Transverse colon (tissue), 4 donors: ENCODE measurements at regions not wholly inside any gene's neighbourhood (a gene's known extent, or its start where the extent isn't known, plus 50 kb on each side); places are given as distances from the start of the nearest gene placed in this dataset.

ENCODE experiments used
- DNase-seq: peaks from one replicate; pipeline ENCODE4 v3.0.0-alpha.2; 2019
- H3K27ac ChIP-seq, 4 donors: fragments of 200-600 bp; sonication (generic); 2 replicates each; pipeline ENCODE4 v1.5.1; 2016 to 2018; ENCODE audit warnings: inconsistent platforms in 4 of 4
- H3K27me3 ChIP-seq: fragments of 200-600 bp; sonication (generic); 2 replicates; pipeline ENCODE4 v1.5.1; 2017; ENCODE audit warnings: inconsistent platforms
- H3K36me3 ChIP-seq, 4 donors: fragments of 200-600 bp; sonication (generic); 2 replicates each; pipeline ENCODE4 v1.5.1; 2017 to 2019; ENCODE audit warnings: inconsistent platforms in 4 of 4
- H3K4me1 ChIP-seq, 4 donors: fragments of 200-600 bp; sonication (generic); 2 replicates each; pipeline ENCODE4 v1.5.1; 2017 to 2020; ENCODE audit warnings: inconsistent platforms in 4 of 4
- H3K4me3 ChIP-seq, 4 donors: fragments of 200-600 bp; sonication (generic); 1 replicate in 1 of 4; 2 replicates in 3 of 4; pipeline versions ENCODE4 v1.5.1 to v1.6.1; 2017 to 2019; ENCODE audit warnings: inconsistent platforms in 4 of 4
- H3K9me3 ChIP-seq, 2 donors: fragments of 200-600 bp; sonication (generic); 2 replicates each; pipeline ENCODE4 v1.5.1; 2017 to 2019; ENCODE audit warnings: inconsistent platforms in 2 of 2
- CTCF ChIP-seq, 5 experiments: fragments of 200-600 bp in 3 of 5; fragments of 450-650 bp in 2 of 5; sonication (generic) in 3 of 5; IDR thresholded peaks; 1 replicate in 2 of 5; 2 replicates in 3 of 5; pipeline ENCODE4 v1.5.1; 2016 to 2017; ENCODE audit warnings: antibody characterized with exemption in 5 of 5, inconsistent platforms in 3 of 5, mild to moderate bottlenecking in 2 of 5, moderate library complexity in 1 of 5
- EP300 ChIP-seq: sonication (generic); formaldehyde crosslinking; IDR thresholded peaks from one replicate; pipeline ENCODE4 v1.6.1; 2017; ENCODE audit warnings: antibody characterized with exemption, low read depth
- POLR2A ChIP-seq: fragments of 450-650 bp; IDR thresholded peaks from one replicate; pipeline ENCODE4 v1.6.1; 2016; ENCODE audit warnings: antibody characterized with exemption, mild to moderate bottlenecking, moderate library complexity
- POLR2AphosphoS5 ChIP-seq, 3 donors: sonication (generic); formaldehyde crosslinking; IDR thresholded peaks; one replicate each; pipeline ENCODE4 v1.6.1; 2016; ENCODE audit warnings: antibody characterized with exemption in 3 of 3
- WGBS, 2 donors: methylation state at CpG; one replicate each; pipeline ENCODE4 v1.1.5; 2018; ENCODE audit warnings: low coverage in 1 of 2; 5-methylcytosine and 5-hydroxymethylcytosine counted together
- in situ Hi-C, 4 donors: fragments of 200-750 bp; cut with MboI; loops; one replicate each; pipeline versions ENCODE4 v1.15.0 to v1.15.1; 2017; ENCODE audit warnings: low sequenced_read_pairs in 3 of 4, low pct_ligation_motif_present in 1 of 4, low pct_unique_long_range_greater_than_20kb in 1 of 4
- intact Hi-C: fragments of 100-400 bp; cut with DNase I; formaldehyde crosslinking; loops from one replicate; pipeline ENCODE4 v1.15.1; 2023; ENCODE audit warnings: low total_unique reads

- Histone ChIP-seq H3K27ac (no peak overlapping the region), H3K36me3 (no peaks in the 10 kb centered on the region), H3K4me1 (peaks cover 0 to 4% (median 0%) of the 10 kb centered on the region in 4 donors), H3K27me3 (no peaks in the 10 kb centered on the region), H3K4me3 (no peak overlapping the region), H3K9me3 (peaks cover 0 to 13% of the 10 kb centered on the region in 2 donors)
- intact Hi-C loops = no loop called here
- in situ Hi-C loops = no loop called here
- TF ChIP-seq CTCF (IDR thresholded peaks at IDR 0.05) (no peak), EP300 (no peak), POLR2A (no peak), POLR2AphosphoS5 (IDR thresholded peaks at IDR 0.05) (no peak)
- 40 to 72% methylated on average over 1 of the region's 1 CpG for WGBS, 2 donors
- DNase-seq = no peak
Measured at GRCh38 chr14:37695866-37696265, 100.4 kb downstream of the TTC6 start.

GRCh38 chr14:37697489-37698121, 102.2 kb downstream of the TTC6 start:
- Histone ChIP-seq H3K9me3 (peaks cover 0 to 13% of the 10 kb centered on the region in 2 donors), H3K27ac (no peak overlapping the region), H3K27me3 (no peaks in the 10 kb centered on the region), H3K36me3 (no peaks in the 10 kb centered on the region), H3K4me3 (no peak overlapping the region), H3K4me1 (peaks cover 0 to 4% (median 0%) of the 10 kb centered on the region in 4 donors)
- intact Hi-C loops = no loop called here
- TF ChIP-seq POLR2AphosphoS5 (IDR thresholded peaks at IDR 0.05) (no peak), CTCF (IDR thresholded peaks at IDR 0.05) (no peak), EP300 (no peak), POLR2A (no peak)
- in situ Hi-C loops = no loop called here
- no peak for DNase-seq

GRCh38 chr14:37698840-37699777, 103.7 kb downstream of the TTC6 start:
- Histone ChIP-seq H3K4me1 (peaks cover 0 to 4% (median 0%) of the 10 kb centered on the region in 4 donors), H3K27me3 (no peaks in the 10 kb centered on the region), H3K4me3 (no peak overlapping the region), H3K36me3 (no peaks in the 10 kb centered on the region), H3K9me3 (peaks cover 0 to 4% of the 10 kb centered on the region in 2 donors), H3K27ac (no peak overlapping the region)
- 87 to 89% methylated on average over 4 of the region's 4 CpGs for WGBS, 2 donors
- intact Hi-C loops = no loop called here
- DNase-seq = no peak
- in situ Hi-C loops = no loop called here
- TF ChIP-seq POLR2AphosphoS5 (IDR thresholded peaks at IDR 0.05) (no peak), POLR2A (no peak), EP300 (no peak), CTCF (IDR thresholded peaks at IDR 0.05) (no peak)

GRCh38 chr14:37707716-37708115, 112.3 kb downstream of the TTC6 start:
- H3K9me3 ChIP-seq = no peaks in the 10 kb centered on the region
- no peaks in the 10 kb centered on the region for H3K27me3 ChIP-seq
- no peaks in the 10 kb centered on the region for H3K4me1 ChIP-seq
- 76 to 78% methylated on average over 2 of the region's 2 CpGs for WGBS, 2 donors
- intact Hi-C loops = no loop called here
- in situ Hi-C loops = loop anchor here in 1 of 4 donors (10.0 kb wide), 1 partner anchor 167 kb away; no protein-coding TSS in a partner anchor
- DNase-seq = no peak
- H3K4me3 ChIP-seq = no peak overlapping the region
- H3K36me3 ChIP-seq = no peaks in the 10 kb centered on the region
- no peak for TF ChIP-seq CTCF (IDR thresholded peaks at IDR 0.05)
- no peak for TF ChIP-seq POLR2A
- TF ChIP-seq EP300 = no peak
- no peak for TF ChIP-seq POLR2AphosphoS5 (IDR thresholded peaks at IDR 0.05)
- no peak overlapping the region for H3K27ac ChIP-seq
